Ovary (tissue), 7 donors: ENCODE measurements at regions not wholly inside any gene's neighbourhood (a gene's known extent, or its start where the extent isn't known, plus 50 kb on each side); places are given as distances from the start of the nearest gene placed in this dataset.

Source experiments
- DNase-seq, 5 donors: peaks; one replicate each; pipeline ENCODE4 v3.0.0-alpha.2; 2019 to 2020
- H3K27ac ChIP-seq, 2 donors: fragments of 200-600 bp; one replicate each; pipeline versions ENCODE4 v1.5.1 to v1.8.0; 2019 to 2022
- H3K27me3 ChIP-seq: fragments of 200-600 bp; one replicate; pipeline ENCODE4 v1.8.0; 2022
- H3K36me3 ChIP-seq: fragments of 200-600 bp; sonication (generic); one replicate; pipeline ENCODE4 v1.5.1; 2019
- H3K4me1 ChIP-seq: one replicate; pipeline ENCODE4 v1.8.1; 2013; ENCODE audit warnings: mild to moderate bottlenecking, moderate library complexity; ENCODE audit not compliant: insufficient read depth
- H3K4me3 ChIP-seq: fragments of 200-600 bp; sonication (generic); one replicate; pipeline ENCODE4 v1.5.1; 2017
- H3K9me3 ChIP-seq, 2 donors: fragments of 200-600 bp in 1 of 2; sonication (generic) in 1 of 2; one replicate each; pipeline versions ENCODE4 v1.5.1 to v1.8.1; 2013 to 2019; ENCODE audit warnings: mild to moderate bottlenecking in 1 of 2, moderate library complexity in 1 of 2
- CTCF ChIP-seq, 3 donors: fragments of 450-650 bp in 2 of 3; fragments of 200-600 bp in 1 of 3; IDR thresholded peaks; one replicate each; pipeline versions ENCODE4 v1.5.1 to v1.8.0; 2016 to 2022; ENCODE audit warnings: antibody characterized with exemption in 3 of 3, mild to moderate bottlenecking in 1 of 3
- EP300 ChIP-seq: sonication (generic); formaldehyde crosslinking; IDR thresholded peaks from one replicate; pipeline ENCODE4 v1.6.1; 2017; ENCODE audit warnings: antibody characterized with exemption
- POLR2A ChIP-seq: fragments of 450-650 bp; IDR thresholded peaks from one replicate; pipeline ENCODE4 v1.6.1; 2017; ENCODE audit warnings: antibody characterized with exemption, mild to moderate bottlenecking, moderate library complexity
- WGBS, 3 donors: extraction: QIAGEN DNeasy Blood & Tissue Kit in 1 of 3; methylation state at CpG; one replicate each; pipeline versions ENCODE4 v1.1.5 to v1.1.7; 2013 to 2017; 5-methylcytosine and 5-hydroxymethylcytosine counted together
- intact Hi-C, 4 donors: fragments of 100-400 bp; cut with DNase I; formaldehyde crosslinking; loops; one replicate each; pipeline versions ENCODE4 v1.11.0 to v1.15.1; 2022 to 2023
- donor health status: DM: no; HTN: no; CAD: no; lungs with moderate emphysema.
- donor health status: DM: no; HTN: no; CAD: no.
- donor health status: Bipolar disorder and iron deficiency.
- donor health status: DM: no; HTN: no; CAD: no.
- donor health status: DM: yes; HTN: yes; CAD: no.

DNA sequence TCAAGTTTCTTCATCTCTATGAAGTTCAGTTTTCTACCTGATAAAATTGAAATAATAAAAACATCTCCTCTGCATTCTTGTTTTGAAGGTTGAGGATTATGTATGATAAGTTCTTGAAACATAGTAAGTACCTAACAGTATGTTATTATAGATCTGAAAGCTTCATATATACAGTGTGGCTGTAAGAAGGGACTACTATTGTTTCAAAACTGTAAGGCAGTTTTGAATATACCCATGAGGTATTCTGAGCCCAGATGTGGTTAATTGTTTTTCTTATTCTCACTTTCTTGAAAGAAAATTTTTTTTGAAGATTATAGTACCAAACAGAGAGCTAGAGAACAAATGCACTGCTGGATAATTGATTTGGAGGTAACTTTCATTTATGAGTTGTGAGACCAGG, 383.2 kb downstream of the CHSY3 start:
- Histone ChIP-seq H3K36me3 (no peaks in the 10 kb centered on the region), H3K27ac (no peak overlapping the region), H3K27me3 (no peaks in the 10 kb centered on the region), H3K4me1 (no peaks in the 10 kb centered on the region), H3K9me3 (no peaks in the 10 kb centered on the region), H3K4me3 (no peak overlapping the region)
- intact Hi-C loops, result no loop called here
- DNase-seq, result no peak
- no peak for TF ChIP-seq POLR2A
- no peak for TF ChIP-seq CTCF (IDR thresholded peaks at IDR 0.05)
- no peak for TF ChIP-seq EP300

GRCh38 chr5:130286971-130287370, 382.7 kb downstream of the CHSY3 start:
- TF ChIP-seq POLR2A (no peak), EP300 (no peak), CTCF (IDR thresholded peaks at IDR 0.05) (no peak)
- no peaks in the 10 kb centered on the region for H3K4me1 ChIP-seq
- no peaks in the 10 kb centered on the region for H3K9me3 ChIP-seq
- no peak overlapping the region for H3K27ac ChIP-seq
- DNase-seq, result no peak
- intact Hi-C loops, result no loop called here
- H3K36me3 ChIP-seq, result no peaks in the 10 kb centered on the region
- H3K4me3 ChIP-seq, result no peak overlapping the region
- WGBS, 3 donors, result 20 to 45% (median 43%) methylated on average over 2 of the region's 2 CpGs
- no peaks in the 10 kb centered on the region for H3K27me3 ChIP-seq

GRCh38 chr5:130282049-130282448, 377.8 kb downstream of the CHSY3 start:
- DNase-seq, result no peak
- TF ChIP-seq CTCF (IDR thresholded peaks at IDR 0.05), result no peak
- TF ChIP-seq POLR2A, result no peak
- no peak for TF ChIP-seq EP300
- Histone ChIP-seq H3K4me3 (no peak overlapping the region), H3K9me3 (no peaks in the 10 kb centered on the region), H3K4me1 (no peaks in the 10 kb centered on the region), H3K36me3 (no peaks in the 10 kb centered on the region), H3K27me3 (no peaks in the 10 kb centered on the region), H3K27ac (no peak overlapping the region)
- WGBS, 3 donors, result 72 to 92% (median 87%) methylated on average over 1 of the region's 1 CpG
- intact Hi-C loops, result no loop called here

DNA sequence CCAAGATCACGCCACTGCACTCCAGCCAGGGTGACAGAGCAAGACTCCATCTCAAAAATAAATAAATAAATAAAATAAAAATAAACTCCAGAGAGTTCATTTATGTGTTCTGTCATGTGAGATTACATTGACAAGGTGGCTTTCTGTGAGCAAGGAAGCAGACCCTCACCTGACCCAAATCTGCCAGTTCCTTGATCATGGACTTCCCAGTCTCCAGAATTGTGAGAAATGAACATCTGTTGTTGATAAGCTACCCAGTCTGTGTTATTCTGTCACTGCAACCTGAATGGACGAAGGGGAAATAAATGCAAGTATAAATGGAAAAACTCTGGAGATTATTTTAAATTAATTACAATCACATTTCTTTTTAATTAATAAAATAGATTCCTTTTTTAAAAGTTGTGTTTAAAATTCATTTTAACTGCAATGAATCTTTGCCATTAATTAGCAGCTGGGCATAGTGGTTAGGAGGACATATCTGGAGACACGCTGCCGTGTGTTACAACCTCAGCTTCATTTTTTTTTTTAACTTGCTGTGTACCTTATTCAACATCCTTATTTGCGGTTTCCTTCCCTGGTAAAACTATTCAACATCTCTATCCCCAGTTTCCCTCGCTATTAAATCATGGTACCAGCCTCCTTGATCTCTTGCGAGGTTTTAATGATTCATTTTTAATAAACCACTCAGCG, 376.4 kb downstream of the CHSY3 start:
- H3K27ac ChIP-seq, result no peak overlapping the region

More for the DNA sequence above, 376.4 kb downstream of the CHSY3 start:
- no peaks in the 10 kb centered on the region for H3K4me1 ChIP-seq
- H3K27me3 ChIP-seq, result no peaks in the 10 kb centered on the region
- no peaks in the 10 kb centered on the region for H3K9me3 ChIP-seq
- WGBS, 3 donors, result 73 to 79% (median 74%) methylated on average over 8 of the region's 8 CpGs
- intact Hi-C loops, result no loop called here
- no peaks in the 10 kb centered on the region for H3K36me3 ChIP-seq
- TF ChIP-seq EP300 (no peak), POLR2A (no peak), CTCF (IDR thresholded peaks at IDR 0.05) (no peak)
- no peak overlapping the region for H3K4me3 ChIP-seq
- no peak for DNase-seq
